GM12872 (cell line): ENCODE measurements at regions not wholly inside any gene's neighbourhood (a gene's known extent, or its start where the extent isn't known, plus 50 kb on each side); places are given as distances from the start of the nearest gene placed in this dataset.

ENCODE experiments used
- CTCF ChIP-seq: IDR thresholded peaks from 3 replicates; pipeline ENCODE4 v1.5.1; 2011; ENCODE audit warnings: low read depth, mild to moderate bottlenecking, low read length, moderate library complexity; ENCODE audit not compliant: insufficient read depth

- TF ChIP-seq CTCF = no peak
These were observed 452.9 kb upstream of the AGA start for GRCh38 chr4:177895136-177895535.

DNA sequence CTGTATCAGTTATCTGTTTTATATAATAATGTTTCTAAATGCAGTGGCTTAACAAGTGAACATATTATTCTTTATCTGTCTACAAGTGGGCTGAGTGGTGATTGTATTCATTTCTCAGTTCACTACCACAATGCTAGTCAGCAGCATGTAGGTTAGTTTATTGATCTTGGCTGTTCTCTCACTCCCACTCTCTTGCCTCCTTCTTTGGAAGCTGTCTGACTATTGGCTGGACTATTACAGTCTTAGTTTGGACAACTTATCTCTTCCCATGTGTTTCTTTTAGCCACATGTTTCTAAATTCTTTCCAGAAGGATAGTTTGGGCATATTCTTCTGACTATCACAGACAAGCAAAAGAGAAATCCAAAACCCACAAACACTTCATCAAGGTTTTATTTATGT is 459.5 kb upstream of the AGA start:
- TF ChIP-seq CTCF = no peak

GRCh38 chr4:177902386-177902785 is 460.1 kb upstream of the AGA start:
- no peak for TF ChIP-seq CTCF

DNA sequence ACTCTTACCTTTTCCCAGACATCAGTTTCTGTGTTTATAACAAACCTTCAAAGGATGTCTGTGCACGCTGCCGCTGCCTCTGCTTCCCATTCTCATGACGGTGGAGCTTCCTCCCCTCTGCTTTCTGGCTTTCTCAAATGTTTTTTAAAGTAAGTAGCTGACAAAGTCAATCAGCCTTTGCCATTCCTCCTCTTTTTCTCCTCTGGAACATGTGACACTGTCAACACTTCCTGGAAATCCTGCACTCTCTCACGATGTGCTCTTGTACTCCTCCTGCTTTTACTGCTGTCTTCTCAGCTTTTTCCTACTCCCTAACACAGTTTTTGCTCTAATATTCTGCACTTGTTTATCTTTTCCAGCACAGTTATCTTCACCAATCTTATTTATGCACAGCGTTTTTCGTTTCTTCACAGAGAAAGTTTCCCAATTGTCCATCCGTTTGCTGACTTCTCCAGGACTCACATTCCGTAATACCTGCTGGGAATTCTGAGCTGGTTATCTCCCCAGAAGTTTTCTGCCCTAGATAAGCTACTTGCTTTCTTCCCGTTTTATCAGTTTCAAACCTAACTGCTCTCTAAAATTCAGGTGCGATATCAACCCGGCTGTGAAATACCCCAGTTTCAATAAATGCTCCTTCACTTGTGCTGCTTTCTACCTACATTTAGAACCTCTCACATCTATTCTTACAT is 465.6 kb upstream of the AGA start:
- TF ChIP-seq CTCF = no peak

GRCh38 chr4:177921715-177922114 is 479.5 kb upstream of the AGA start:
- no peak for TF ChIP-seq CTCF

DNA sequence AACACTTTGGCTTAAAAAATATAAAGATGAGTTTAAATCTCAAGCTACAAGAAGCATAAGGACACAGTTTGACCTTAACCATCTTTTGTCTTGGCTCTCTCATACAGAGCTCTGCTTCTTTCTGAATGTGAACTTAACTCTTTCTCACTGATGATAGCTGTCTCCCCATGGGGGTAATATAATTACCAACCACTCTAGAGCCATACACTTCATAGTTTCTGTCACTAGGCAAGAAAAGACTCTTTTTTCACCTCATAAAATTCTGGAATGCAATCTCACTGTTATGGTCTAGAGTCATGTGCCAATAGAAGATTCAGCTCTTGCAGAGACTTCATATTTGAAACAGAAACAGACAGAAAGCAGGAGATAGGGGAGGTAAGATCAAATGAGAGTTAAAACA is 481.7 kb upstream of the AGA start:
- no peak for TF ChIP-seq CTCF

GRCh38 chr4:177937041-177937440 is 494.8 kb upstream of the AGA start:
- no peak for TF ChIP-seq CTCF
